Right atrium auricular region (tissue), 2 donors: ENCODE measurements at regions not wholly inside any gene's neighbourhood (a gene's known extent, or its start where the extent isn't known, plus 50 kb on each side); places are given as distances from the start of the nearest gene placed in this dataset.

ENCODE experiments used
- DNase-seq: peaks from one replicate; pipeline ENCODE4 v3.0.0-alpha.2; 2019; ENCODE audit warnings: low spot score
- H3K27ac ChIP-seq, 2 donors: fragments of 200-600 bp; sonication (generic); 1 replicate in 1 of 2; 2 replicates in 1 of 2; pipeline ENCODE4 v1.5.1; 2016 to 2019
- H3K27me3 ChIP-seq, 2 donors: fragments of 200-600 bp; sonication (generic); one replicate each; pipeline versions ENCODE4 v1.5.1 to v1.6.0; 2017 to 2019
- H3K36me3 ChIP-seq: fragments of 200-600 bp; sonication (generic); one replicate; pipeline ENCODE4 v1.5.1; 2016
- H3K4me1 ChIP-seq, 2 donors: fragments of 200-600 bp; sonication (generic); one replicate each; pipeline versions ENCODE4 v1.5.1 to v1.6.0; 2017 to 2019
- H3K4me3 ChIP-seq, 2 donors: fragments of 200-600 bp; sonication (generic); 1 replicate in 1 of 2; 2 replicates in 1 of 2; pipeline ENCODE4 v1.5.1; 2017 to 2019; ENCODE audit warnings: mild to moderate bottlenecking in 1 of 2, moderate library complexity in 1 of 2
- H3K9me3 ChIP-seq, 2 donors: fragments of 200-600 bp; sonication (generic); one replicate each; pipeline ENCODE4 v1.5.1; 2019
- CTCF ChIP-seq, 2 donors: fragments of 200-600 bp; sonication (generic); IDR thresholded peaks; one replicate each; pipeline ENCODE4 v1.5.1; 2019; ENCODE audit warnings: antibody characterized with exemption in 2 of 2

GRCh38 chr12:111105294-111105693 lies 184.9 kb upstream of the MYL2 start:
- H3K27me3 ChIP-seq: no peaks in the 10 kb centered on the region
- DNase-seq: no peak
- no peak for TF ChIP-seq CTCF (IDR thresholded peaks at IDR 0.05)
- H3K36me3 ChIP-seq: no peaks in the 10 kb centered on the region
- peaks cover 0 to 11% of the 10 kb centered on the region in 2 donors for H3K9me3 ChIP-seq
- no peak overlapping the region for H3K4me3 ChIP-seq
- H3K4me1 ChIP-seq: no peaks in the 10 kb centered on the region
- H3K27ac ChIP-seq: no peak overlapping the region

GRCh38 chr12:111103583-111103982 lies 183.2 kb upstream of the MYL2 start:
- Histone ChIP-seq H3K27me3 (no peaks in the 10 kb centered on the region), H3K9me3 (peaks cover 0 to 8% of the 10 kb centered on the region in 2 donors), H3K27ac (no peak overlapping the region), H3K36me3 (no peaks in the 10 kb centered on the region), H3K4me3 (no peak overlapping the region), H3K4me1 (no peaks in the 10 kb centered on the region)
- DNase-seq: no peak
- TF ChIP-seq CTCF (IDR thresholded peaks at IDR 0.05): no peak

GRCh38 chr12:111102102-111102739 lies 181.8 kb upstream of the MYL2 start:
- Histone ChIP-seq H3K4me1 (no peaks in the 10 kb centered on the region), H3K36me3 (no peaks in the 10 kb centered on the region), H3K27ac (no peak overlapping the region), H3K9me3 (no peaks in the 10 kb centered on the region), H3K27me3 (no peaks in the 10 kb centered on the region), H3K4me3 (no peak overlapping the region)
- DNase-seq: no peak
- TF ChIP-seq CTCF (IDR thresholded peaks at IDR 0.05): no peak

GRCh38 chr12:111101003-111101402 lies 180.6 kb upstream of the MYL2 start:
- no peaks in the 10 kb centered on the region for H3K4me1 ChIP-seq
- no peak for TF ChIP-seq CTCF (IDR thresholded peaks at IDR 0.05)
- H3K4me3 ChIP-seq: no peak overlapping the region
- H3K36me3 ChIP-seq: no peaks in the 10 kb centered on the region
- H3K9me3 ChIP-seq: no peaks in the 10 kb centered on the region
- H3K27ac ChIP-seq: no peak overlapping the region
- H3K27me3 ChIP-seq: no peaks in the 10 kb centered on the region
- no peak for DNase-seq

GRCh38 chr12:111100554-111100953 lies 180.2 kb upstream of the MYL2 start:
- Histone ChIP-seq H3K27ac (no peak overlapping the region), H3K4me1 (no peaks in the 10 kb centered on the region), H3K27me3 (no peaks in the 10 kb centered on the region), H3K36me3 (no peaks in the 10 kb centered on the region), H3K4me3 (no peak overlapping the region), H3K9me3 (no peaks in the 10 kb centered on the region)
- TF ChIP-seq CTCF (IDR thresholded peaks at IDR 0.05): no peak
- no peak for DNase-seq

- no peak for TF ChIP-seq CTCF (IDR thresholded peaks at IDR 0.05)
- Histone ChIP-seq H3K27ac (no peak overlapping the region), H3K36me3 (no peaks in the 10 kb centered on the region), H3K4me1 (no peaks in the 10 kb centered on the region), H3K4me3 (no peak overlapping the region), H3K9me3 (no peaks in the 10 kb centered on the region), H3K27me3 (no peaks in the 10 kb centered on the region)
- DNase-seq: no peak
Measured at GRCh38 chr12:111100003-111100402, 179.6 kb upstream of the MYL2 start.
